Stimulated activated CD4-positive, alpha-beta T cell treated with anti-CD3 and anti-CD28 coated beads, Interleukin-1b, Interleukin-23, amount 100 ng/mL, for 1 hour (primary cell): ENCODE measurements at regions not wholly inside any gene's neighbourhood (a gene's known extent, or its start where the extent isn't known, plus 50 kb on each side); places are given as distances from the start of the nearest gene placed in this dataset.
"Not testable (repeated sequence)": the region's sequence is repeated elsewhere in the genome, so short reads cannot be mapped to it uniquely, and the experiment has no call there.

ENCODE experiments used
- DNase-seq, 2 donors: peaks; one replicate each; pipeline ENCODE4 v3.0.0-alpha.2; 2020; ENCODE audit warnings: low read depth in 2 of 2

DNA sequence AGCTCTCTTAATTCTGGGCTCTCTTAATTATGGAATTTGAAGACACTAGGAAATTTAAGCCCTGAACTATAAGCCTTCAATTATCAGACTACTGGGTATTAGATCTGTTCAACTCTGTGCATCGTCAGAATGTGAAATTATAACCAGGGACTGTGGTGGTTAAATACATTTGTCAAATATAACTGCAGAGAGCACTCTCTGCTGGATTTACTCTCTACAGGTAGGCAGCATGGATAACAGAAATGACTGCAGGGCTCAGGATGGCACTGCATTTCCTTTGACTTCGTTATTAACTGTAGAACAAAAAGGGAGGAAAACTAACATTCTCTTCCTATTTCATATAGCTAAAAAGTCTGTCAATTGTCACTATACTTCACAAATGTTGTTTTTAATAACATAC is 310.1 kb upstream of the RASGEF1B start:
- DNase-seq = no peak

DNA sequence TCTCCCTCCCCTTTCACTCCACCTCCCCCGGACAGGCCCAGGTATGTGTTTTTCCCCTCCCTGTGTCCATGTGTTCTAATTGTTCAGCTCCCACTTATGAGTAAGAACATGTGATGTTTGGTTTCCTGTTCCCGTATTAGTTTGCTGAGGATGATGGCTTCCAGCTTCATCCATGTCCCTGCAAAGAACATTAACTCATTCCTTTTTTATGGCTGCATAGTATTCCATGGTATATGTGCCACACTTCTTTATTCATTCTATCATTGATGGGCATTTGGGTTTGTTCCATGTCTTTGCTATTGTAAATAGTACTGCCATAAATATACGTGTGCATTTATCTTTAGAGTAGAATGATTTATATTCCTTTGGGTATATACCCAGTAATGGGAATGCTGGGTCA is 306.0 kb upstream of the RASGEF1B start:
- not testable (repeated sequence) for DNase-seq

DNA sequence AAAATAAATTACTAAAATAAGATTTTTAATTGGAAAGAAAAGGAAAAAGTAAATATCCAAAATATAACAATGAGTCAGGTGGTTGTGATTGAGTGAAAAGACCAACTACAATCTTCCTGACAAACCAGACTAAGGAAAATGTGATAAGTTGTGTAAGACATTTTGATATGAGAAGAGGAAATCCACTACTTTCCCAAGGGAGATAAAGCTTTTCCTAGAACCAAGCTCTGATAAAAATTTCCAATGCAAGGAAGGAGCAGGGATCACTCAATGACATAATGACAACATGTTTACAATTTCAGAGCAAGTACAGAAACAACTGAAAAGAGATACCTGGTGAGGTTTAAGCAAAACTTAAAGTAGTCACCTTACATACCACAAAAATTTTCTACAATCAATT is 305.1 kb upstream of the RASGEF1B start:
- DNase-seq = no peak

DNA sequence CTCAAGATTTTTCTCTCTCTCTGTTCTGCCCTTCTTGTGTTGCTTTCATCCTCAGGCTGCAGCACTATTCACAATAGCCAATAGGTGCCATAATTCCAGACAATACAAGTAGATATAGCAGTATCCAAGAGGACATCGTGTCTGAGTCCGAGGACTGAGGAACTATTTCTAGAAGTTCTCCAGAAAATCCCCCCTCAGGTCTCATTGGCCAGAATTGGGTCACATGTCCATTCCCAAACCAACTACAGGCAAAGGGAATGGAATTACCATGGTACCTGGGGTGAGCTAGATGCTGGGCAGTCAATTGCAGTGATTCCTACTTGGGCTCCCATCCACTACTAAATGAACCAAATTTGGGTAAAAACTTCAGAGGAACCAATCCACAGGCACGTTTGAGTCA is 301.9 kb upstream of the RASGEF1B start:
- DNase-seq = no peak

DNA sequence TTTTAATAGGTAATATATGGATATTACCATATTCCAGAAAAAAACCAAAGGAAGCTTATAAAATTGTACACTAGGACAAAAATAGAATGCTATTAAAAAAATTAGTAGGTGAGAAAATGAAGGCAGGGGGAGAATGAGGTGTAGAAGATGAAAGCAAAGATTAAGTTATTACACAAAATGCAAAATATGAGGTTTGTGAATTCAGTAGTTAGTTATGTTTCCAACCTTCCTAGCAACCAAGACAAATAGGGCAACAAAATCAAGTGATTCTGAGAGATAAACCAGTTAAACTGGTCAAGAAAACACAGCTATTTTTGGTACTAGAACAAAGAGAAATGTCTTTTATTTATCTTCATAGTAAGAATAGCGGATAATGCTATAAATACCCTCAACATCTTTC is 300.0 kb upstream of the RASGEF1B start:
- DNase-seq = no peak

DNA sequence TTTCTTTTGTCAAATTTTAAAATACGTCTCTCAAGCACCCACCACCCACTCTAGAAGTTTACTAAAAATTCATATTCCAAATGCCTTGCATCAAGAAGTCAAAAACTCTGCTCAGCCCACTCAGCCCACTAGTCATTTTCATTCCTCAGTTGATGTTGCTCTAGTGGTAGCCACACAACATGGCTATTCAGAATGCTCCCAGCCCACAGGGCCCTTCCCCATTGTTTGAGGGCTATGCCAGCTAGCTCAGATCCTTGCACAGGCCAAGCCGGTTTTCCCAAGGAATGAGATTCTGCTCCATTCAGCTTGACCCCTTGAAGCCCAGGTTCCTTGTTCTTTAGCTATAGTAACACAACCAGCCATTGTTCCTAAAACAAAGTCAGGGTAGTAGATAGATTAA is 297.5 kb upstream of the RASGEF1B start:
- DNase-seq = no peak

DNA sequence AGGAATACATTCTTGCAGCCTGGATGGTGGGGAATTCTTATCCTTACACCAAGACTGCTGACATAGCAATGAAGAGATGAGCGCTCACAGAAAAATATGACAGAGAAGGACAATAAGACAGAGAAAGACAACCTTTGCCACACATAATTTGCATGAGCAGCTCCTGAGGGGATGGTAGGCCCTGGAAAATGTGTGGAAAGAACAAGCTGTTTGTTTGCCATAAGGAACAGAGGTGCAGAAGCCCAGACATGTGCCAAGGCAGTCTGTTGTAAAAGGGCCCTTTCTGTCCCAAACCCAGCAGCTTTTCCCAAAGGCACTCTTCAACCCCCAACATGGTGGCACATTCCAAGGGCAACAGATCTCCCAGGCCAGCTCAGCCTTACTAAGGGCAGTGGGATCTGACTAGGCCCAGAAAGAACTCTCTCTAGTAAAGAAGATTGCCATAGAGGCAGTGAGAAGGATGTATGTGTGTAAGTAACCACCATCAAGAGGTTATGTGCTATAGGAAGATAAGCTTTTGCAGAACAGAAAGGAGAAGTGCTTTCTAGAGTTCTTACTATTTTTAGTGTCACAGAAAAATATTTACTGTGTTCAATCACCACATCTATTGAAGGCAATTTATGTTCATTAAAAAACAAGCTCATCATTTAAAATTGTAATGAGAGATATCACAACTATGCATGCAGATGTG is 287.0 kb upstream of the RASGEF1B start:
- no peak for DNase-seq

DNA sequence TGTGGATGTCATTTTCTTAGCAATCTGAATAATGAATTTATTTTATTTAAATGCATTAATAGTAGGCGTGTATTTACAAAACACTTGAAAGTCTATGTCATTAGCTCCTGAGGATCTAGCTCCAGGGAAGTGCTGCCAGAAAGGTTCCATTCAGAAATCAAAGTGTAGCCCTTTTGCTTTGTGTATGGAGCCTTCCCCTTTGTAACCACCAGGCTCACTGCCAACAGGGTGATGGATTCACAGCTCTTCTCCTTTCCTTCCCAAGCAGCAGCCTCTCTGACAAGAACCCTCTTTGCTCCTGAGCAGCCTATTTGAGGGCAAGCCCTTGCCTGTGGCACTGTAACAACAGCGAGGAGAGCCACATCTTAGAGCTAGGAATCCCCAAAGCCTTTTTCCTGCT is 286.0 kb upstream of the RASGEF1B start:
- DNase-seq = no peak

DNA sequence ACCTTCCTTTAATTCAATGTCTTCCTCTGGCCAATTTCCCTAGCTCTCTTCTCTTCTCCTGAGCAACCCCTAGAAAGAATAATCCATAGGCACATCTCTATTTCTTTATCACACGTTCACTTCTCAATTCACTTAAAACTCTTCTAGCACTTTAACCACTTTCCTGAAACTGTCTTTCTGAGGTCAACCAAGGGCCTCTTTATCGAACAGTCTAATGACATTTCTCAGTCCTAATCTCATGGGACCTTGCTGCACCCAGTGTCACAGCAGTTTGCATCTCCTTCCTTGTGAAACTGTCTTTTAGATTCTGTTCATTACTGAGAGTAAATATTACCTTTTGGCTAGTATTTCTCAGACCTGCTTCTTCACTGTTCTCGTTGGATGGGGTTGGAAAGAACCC is 285.3 kb upstream of the RASGEF1B start:
- no peak for DNase-seq

DNA sequence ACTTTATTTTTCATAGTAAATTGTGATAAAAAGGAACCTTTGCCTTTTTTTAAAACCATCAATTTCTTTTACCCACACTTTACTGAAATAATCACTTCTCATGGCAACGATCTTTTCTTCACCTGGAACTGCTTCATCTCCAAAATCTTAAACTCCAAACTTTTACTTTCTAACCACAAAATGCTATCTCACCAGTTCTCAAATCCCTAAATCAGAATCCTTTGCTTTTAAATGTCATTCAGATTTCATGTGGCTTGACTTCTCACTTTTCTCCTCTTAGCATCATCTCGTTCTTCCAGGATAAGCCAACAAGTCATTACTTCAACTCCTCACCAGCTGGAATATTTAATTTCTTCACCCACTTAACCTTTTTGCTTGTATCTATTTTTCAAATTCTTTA is 284.3 kb upstream of the RASGEF1B start:
- DNase-seq = no peak

DNA sequence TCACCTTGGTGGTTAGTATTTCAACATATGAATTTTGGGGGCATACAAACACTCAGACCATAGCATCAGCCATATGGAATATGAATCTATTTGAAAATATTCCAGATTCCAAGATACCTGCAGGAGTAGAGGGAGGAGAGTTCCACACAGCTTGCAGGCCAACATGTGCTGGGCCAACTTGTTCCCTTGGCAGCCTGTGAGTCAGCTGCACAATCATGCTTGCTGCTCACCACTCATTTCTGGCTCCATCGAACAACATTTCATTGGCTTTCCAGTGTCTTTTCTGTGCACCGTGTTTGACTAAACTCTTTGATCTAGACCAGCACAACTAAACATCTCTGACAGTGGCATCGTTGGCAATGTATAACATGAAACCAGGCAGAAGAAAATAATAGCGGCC is 282.5 kb upstream of the RASGEF1B start:
- DNase-seq = no peak

DNA sequence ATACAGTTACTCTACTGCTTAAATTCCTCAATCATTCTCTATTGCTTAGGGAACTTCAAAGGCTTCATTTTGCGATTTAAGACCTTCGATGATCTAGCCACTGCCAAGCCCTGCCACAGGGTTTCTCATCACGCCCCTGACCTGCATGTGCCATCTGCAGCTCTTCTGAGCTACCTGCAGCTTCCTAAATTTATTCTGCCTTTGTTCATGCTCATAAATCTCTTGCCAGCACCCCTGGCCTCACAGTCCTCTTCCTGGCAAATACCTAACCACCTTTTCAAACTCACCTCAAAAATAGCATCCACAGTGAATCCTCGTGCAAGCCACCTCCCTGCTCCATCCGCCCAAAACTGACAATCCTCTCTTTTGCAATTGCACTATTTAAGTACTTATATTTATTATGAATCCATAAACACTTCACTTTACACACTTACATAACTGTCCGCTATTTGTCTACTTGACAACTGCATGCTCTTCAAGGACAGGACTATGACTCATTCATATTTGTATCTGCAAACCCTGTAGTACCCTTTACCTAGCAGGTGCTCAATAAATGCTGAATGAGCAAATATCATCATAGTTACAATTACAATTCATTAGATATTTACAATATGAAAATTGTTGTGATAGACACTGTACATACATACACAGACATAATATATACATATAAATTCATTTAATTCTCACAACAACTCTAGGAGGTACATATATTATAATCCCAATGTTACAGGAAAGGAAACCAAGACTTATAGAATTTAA is 280.0 kb upstream of the RASGEF1B start:
- DNase-seq = no peak

DNA sequence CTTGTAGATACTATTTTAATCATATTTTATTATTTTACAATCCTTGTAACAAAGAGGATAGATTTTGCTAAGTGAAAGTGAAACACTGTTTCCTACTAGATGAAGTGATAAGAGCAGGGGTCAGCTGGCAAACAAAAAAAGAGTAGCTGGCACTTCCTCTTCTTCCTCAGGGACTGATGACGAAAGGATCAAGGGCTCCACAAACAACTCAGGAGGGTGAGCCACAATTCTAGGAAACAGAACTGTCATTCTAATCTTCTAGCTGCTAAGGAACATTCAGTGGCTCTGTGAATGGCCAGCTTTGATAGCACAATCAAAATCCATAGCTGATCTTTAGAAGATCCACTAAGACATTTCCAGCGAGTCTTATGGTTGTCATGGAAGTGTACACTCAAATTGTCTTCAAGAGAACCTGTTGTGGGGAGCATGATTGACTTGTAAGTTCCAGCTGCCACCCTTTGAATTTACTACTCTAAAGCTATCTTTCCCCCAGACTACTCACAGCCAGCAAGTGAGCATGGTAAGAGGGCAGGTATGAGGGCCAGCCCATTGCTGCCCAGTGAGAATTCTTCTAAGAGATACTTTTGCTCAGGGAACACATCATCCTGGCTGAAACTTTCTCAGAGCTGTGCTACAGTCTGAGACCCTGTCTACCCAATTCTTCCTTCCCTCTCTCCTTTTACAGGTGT is 275.7 kb upstream of the RASGEF1B start:
- DNase-seq = no peak

DNA sequence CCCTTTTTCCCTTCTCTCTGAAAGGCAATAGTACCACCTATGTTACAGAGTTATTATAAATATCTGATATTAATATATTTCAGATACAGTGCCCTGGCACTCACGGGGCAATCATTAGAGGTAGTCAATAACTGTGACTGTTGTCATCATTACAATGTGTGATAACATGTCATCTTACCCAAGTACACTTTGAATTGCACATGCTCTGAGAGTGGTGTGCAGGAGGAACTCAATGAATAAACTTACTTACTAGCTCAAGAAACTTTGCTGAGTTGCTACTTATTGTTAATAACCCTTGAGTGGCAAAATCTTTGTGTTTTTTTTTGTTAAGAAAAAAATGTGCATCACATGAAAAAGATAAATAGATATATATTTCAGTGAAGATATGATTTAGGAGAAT is 275.1 kb upstream of the RASGEF1B start:
- DNase-seq = no peak

DNA sequence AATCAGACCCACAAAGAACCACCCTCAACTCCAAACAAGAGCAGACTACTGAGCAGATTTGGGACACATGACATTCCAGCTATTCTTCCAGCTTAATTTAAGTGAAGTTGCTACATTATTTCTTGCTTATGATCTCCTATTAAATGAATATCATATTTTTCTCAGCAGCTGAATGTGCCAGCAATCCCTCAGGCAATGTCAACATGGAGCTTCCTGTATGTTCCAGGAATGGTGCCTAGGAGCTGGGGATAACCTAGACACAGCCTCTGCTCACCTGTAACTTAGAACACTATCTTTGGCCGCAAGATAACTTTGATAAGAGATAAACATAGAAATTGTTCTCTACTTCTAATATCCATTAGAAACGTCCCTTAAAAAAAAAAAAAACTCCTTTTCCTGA is 274.4 kb upstream of the RASGEF1B start:
- no peak for DNase-seq

DNA sequence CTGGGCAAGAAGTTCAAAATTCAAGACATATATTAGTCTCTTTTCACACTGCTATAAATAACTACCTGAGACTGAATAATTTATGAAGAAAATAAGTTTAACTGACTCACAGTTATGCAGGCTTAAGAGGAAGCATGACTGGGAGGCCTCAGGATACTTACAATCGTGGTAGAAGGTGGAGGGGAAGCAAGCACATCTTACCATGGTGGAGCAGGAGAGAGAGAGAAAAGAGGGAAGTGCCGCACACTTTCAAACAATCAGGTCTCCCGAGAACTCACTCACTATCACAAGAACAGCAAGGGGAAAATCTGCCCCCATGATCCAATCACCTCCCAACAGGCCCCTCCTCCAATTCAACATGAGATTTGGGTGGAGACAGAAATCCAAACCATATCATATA is 273.3 kb upstream of the RASGEF1B start:
- DNase-seq = no peak

DNA sequence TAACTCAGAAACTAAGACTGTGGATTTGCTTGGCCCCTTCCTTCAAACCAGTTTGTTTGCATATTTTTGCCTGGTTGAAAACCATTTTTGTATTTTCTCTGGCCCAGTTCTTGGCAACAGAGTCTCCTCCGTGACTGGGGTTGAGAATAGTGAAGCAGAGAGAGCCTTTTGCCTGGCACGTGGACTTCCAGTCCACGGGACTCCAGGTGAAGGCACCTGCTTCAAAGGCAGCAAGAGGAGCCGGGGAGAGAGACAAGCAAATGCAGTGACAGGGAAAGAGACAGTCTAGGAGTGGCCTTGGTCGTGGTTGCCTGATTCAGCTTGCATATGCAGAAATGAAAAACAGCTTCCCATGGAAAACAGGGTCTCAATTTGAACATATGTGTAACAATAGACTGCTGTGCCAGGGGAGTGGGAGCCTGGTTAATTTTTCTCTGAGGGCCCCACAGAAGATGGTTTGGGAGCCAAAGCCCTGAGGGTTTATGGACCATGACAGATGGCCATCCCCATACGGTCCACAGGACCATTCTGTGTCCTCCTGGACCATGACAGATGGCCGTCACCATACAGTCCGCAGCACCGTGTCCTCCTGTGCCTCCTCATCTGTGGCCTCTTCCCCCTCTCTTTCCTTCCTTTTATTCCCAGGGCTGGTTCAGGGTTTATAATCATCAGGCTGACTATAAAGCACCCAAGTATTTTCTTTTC is 272.2 kb upstream of the RASGEF1B start:
- DNase-seq = no peak

DNA sequence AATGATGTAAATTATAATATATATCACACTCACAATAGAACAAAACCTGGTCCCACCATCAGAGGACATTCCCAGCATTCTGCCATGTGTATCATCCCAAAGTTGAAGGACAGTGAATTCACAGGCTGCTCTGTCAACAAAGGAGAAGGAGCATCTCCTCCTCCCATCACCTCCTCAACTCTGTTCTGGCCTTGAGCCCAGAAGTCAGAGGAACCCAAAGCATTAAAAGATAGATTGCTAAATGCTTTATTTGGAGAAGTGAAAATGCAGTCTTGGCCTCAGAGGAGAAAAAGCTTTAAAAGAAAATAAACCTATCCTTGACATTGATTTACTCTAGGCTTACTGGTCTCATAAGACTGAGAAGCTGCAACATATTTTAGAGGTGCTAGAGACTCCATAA is 268.8 kb upstream of the RASGEF1B start:
- DNase-seq = no peak

DNA sequence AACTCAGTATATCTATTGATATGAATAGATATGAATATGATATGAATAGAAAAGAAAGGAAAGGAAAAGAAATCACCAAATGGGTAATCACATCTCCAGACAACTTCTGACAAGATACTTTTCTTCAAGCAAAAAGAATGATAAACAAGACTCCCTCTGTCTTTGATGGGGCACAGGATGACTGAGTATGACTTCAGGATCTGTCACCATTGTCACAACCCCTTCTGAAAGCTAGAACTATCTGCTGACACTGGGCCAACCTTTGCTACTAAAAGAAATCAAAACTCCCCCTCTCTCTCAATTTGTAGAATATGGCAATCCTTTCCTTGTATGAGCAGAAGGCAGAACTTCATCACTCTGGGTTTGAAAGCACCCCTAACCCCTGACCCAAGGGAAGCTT is 267.2 kb upstream of the RASGEF1B start:
- no peak for DNase-seq

DNA sequence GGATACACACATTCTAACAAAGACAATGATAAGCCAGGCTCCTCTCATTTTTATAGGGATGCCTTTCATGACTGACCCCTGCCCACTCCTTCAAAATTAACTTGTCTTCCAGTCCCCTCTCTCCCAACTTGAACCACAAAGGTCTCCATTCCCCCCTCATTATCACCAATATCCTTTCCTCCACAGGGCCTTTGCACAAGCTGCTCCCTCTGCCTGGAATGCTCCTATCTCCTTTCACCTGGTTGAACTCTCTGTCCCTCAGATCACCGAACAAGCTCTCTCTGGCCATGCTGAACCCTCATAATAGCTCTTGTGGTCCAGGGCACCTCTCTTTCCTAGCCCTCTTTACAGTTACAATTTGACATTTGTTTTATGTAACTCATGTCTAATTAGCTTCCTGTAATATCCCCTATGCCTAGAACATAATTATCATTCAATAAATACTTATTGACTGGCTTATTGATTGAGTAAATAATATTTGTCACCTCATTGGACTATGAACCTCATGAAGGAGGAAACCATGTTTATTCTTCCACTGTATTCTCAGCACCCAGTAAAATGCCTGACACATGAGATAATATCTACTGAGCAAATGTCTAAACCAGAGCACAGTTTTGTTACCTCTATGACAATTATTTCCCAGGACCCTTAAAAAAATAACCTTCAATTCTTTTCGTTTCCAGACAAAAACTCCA is 266.3 kb upstream of the RASGEF1B start:
- DNase-seq = no peak

DNA sequence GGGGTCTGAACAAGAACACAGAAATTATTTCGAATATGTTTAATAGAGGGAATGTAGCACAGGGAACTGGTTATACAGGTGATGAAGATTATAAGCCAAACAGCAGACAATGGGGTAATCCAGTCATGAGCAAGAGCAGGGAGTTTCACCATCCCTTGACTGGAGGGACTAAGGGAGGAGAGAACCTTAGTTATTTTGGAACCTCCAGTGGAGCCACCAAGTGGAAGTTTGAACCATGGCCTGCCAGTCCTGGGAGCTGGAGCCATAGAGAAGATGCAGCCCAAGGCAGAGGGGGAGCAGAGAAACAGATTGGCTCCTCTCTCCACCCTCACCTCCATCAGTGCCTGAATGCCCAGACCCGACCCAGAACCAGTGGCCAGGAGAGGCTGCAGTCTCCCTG is 264.6 kb upstream of the RASGEF1B start:
- DNase-seq = no peak

DNA sequence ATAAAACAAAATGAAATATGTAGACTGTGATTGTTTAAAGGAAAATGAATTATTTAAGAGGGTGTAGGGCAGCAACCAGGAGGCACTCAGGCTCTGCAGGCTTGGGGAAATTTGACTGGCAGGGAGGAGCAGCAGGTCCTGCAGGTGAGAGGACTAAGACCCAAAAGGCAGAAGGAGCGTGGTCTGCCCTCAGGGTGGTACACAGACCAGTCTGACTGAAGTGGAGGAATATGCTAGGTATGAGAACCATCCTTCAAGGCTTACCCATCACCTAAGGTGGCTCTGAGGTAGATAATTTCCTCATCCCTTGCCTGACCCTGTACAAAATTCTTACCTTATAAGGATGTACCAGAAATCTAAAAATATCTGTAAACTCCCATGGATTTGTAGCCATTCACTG is 261.3 kb upstream of the RASGEF1B start:
- no peak for DNase-seq
